OCI-LY7 (cell line): ENCODE measurements at regions not wholly inside any gene's neighbourhood (a gene's known extent, or its start where the extent isn't known, plus 50 kb on each side); places are given as distances from the start of the nearest gene placed in this dataset.

Source experiments
- BruUV-seq: library from RNA; stranded (reverse); fragments of 400-500 nt; replicated peaks from 2 replicates; lab custom pipeline; 2021; lab: Mats Ljungman, UMichigan
- CTCF ChIA-PET: fragments of 300-600 bp; sonication (Branson Sonifier 250); formaldehyde crosslinking; loops from one replicate; lab custom pipeline; 2022; ENCODE audit warnings: antibody characterized with exemption; ENCODE audit not compliant: unreplicated experiment; lab: Charles Lee
- POLR2A ChIA-PET: fragments of 300-600 bp; sonication (Branson Sonifier 250); formaldehyde crosslinking; loops from one replicate; lab custom pipeline; 2022; ENCODE audit warnings: antibody characterized with exemption; lab: Charles Lee
- DNase-seq: peaks from one replicate; pipeline ENCODE4 v3.0.0-alpha.2; 2015; ENCODE audit warnings: low spot score
- H2AFZ ChIP-seq: fragments of 200-600 bp; sonication (generic), shearing (Covaris generic); 2 replicates; pipeline ENCODE4 v1.6.1; 2014; ENCODE audit warnings: mild to moderate bottlenecking, antibody characterized with exemption, low read length, moderate library complexity
- H3K27ac ChIP-seq: fragments of 200-600 bp; sonication (generic); 2 replicates; pipeline ENCODE4 v1.5.1; 2014; ENCODE audit warnings: mixed run types, low read depth, mild to moderate bottlenecking, moderate library complexity, low read length, inconsistent platforms; ENCODE audit not compliant: poor library complexity, severe bottlenecking
- H3K36me3 ChIP-seq: fragments of 200-600 bp; sonication (generic); 2 replicates; pipeline ENCODE4 v1.6.1; 2014; ENCODE audit warnings: mild to moderate bottlenecking, antibody characterized with exemption, low read length, moderate library complexity, mixed read lengths; ENCODE audit not compliant: insufficient read depth
- H3K4me1 ChIP-seq: fragments of 200-600 bp; sonication (generic); 2 replicates; pipeline ENCODE4 v1.5.1; 2014; ENCODE audit warnings: mild to moderate bottlenecking, low read length; ENCODE audit not compliant: insufficient read depth, poor library complexity, severe bottlenecking
- H3K4me2 ChIP-seq: fragments of 200-600 bp; sonication (generic); 2 replicates; pipeline ENCODE4 v1.6.1; 2014; ENCODE audit warnings: mild to moderate bottlenecking, low read length
- H3K4me3 ChIP-seq: fragments of 200-600 bp; sonication (generic); 2 replicates; pipeline ENCODE4 v1.5.1; 2014; ENCODE audit warnings: mild to moderate bottlenecking, low read depth, low read length; ENCODE audit not compliant: poor library complexity, severe bottlenecking
- H3K79me2 ChIP-seq: fragments of 200-600 bp; sonication (generic); 2 replicates; pipeline ENCODE4 v1.6.1; 2016; ENCODE audit warnings: low read depth, mild to moderate bottlenecking, low read length, moderate library complexity, mixed read lengths; ENCODE audit not compliant: insufficient read depth
- H3K9me2 ChIP-seq: fragments of 200-600 bp; sonication (generic); 2 replicates; pipeline ENCODE4 v1.6.1; 2016; ENCODE audit warnings: mild to moderate bottlenecking, low read length, mixed read lengths; ENCODE audit not compliant: insufficient read depth
- H3K9me3 ChIP-seq: fragments of 200-600 bp; sonication (generic); 2 replicates; pipeline ENCODE4 v1.6.1; 2014; ENCODE audit warnings: mild to moderate bottlenecking, mixed run types, low read length, mixed read lengths
- H4K20me1 ChIP-seq: fragments of 200-600 bp; sonication (generic); 2 replicates; pipeline ENCODE4 v1.6.1; 2014; ENCODE audit warnings: mild to moderate bottlenecking, antibody characterized with exemption, low read length, moderate library complexity, mixed read lengths; ENCODE audit not compliant: insufficient read depth
- CTCF ChIP-seq: fragments of 200-600 bp; sonication (generic); conservative IDR thresholded peaks from 2 replicates; pipeline ENCODE4 v1.5.1; 2014; ENCODE audit warnings: mild to moderate bottlenecking, antibody characterized with exemption, low read length, moderate library complexity, mixed read lengths
- EZH2phosphoT487 ChIP-seq: fragments of 200-600 bp; sonication (generic); IDR thresholded peaks from 2 replicates; pipeline ENCODE4 v1.6.1; 2018; ENCODE audit warnings: low read depth, borderline replicate concordance, mild to moderate bottlenecking, mixed run types, antibody characterized with exemption, low read length, moderate library complexity, mixed read lengths
- intact Hi-C: fragments of 100-400 bp; cut with micrococcal nuclease; formaldehyde crosslinking; loops from one replicate; pipeline ENCODE4 v1.10.0; 2022; ENCODE audit not compliant: unreplicated experiment

DNA sequence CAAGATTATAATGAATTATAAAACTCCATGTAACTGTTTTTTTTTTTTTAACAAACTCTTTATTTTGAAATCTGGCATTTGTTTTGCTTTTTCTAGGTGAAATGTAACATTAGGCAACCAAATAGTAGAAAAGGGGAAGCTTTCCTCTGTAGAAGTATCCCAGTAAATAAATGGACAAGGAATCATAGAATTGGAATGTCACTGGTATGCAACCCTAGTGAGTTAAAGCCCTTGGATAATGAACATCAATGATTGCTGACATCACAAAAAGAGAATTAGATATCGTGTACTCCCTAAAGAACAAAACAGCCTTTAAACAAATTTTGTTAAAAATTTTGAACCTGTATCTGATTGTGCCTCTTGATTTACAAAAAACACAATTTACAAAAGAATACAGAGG lies 93.9 kb upstream of the OGFRL1 start:
- H3K4me1 ChIP-seq = no peaks in the 10 kb centered on the region
- no peaks in the 10 kb centered on the region for H3K9me2 ChIP-seq
- ChIA-PET POLR2A (interaction anchor here (0.7 to 0.9 kb wide), 2 partner anchors 119 to 182 kb away, joined by 3 read pairs; no protein-coding TSS in a partner anchor), CTCF (no interaction called here)
- no peak overlapping the region for H3K27ac ChIP-seq
- DNase-seq = no peak
- no peak overlapping the region for H3K4me3 ChIP-seq
- H2AFZ ChIP-seq = no peak overlapping the region
- intact Hi-C loops = no loop called here
- BruUV-seq = no TSS peak
- no peaks in the 10 kb centered on the region for H3K36me3 ChIP-seq
- no peaks in the 10 kb centered on the region for H3K79me2 ChIP-seq
- no peaks in the 10 kb centered on the region for H3K9me3 ChIP-seq
- H4K20me1 ChIP-seq = no peaks in the 10 kb centered on the region
- no peak for TF ChIP-seq EZH2phosphoT487
- no peak for TF ChIP-seq CTCF
- H3K4me2 ChIP-seq = no peak overlapping the region

GRCh38 chr6:71197267-71197666 lies 91.3 kb upstream of the OGFRL1 start:
- Histone ChIP-seq H3K4me2 (no peak overlapping the region), H3K79me2 (no peaks in the 10 kb centered on the region), H2AFZ (no peak overlapping the region), H3K36me3 (no peaks in the 10 kb centered on the region), H3K9me3 (no peaks in the 10 kb centered on the region), H3K27ac (no peak overlapping the region), H3K9me2 (no peaks in the 10 kb centered on the region), H4K20me1 (no peaks in the 10 kb centered on the region), H3K4me3 (no peak overlapping the region), H3K4me1 (no peaks in the 10 kb centered on the region)
- no TSS peak for BruUV-seq
- TF ChIP-seq EZH2phosphoT487 = no peak
- TF ChIP-seq CTCF = no peak
- CTCF ChIA-PET = no interaction called here
- no peak for DNase-seq
- POLR2A ChIA-PET = interaction anchor here (0.7 kb wide), 1 partner anchor 40 kb away, joined by 5 read pairs; no protein-coding TSS in a partner anchor
- intact Hi-C loops = no loop called here

- no peak overlapping the region for H3K27ac ChIP-seq
- no peaks in the 10 kb centered on the region for H4K20me1 ChIP-seq
- intact Hi-C loops = no loop called here
- TF ChIP-seq EZH2phosphoT487 = no peak
- no peak for TF ChIP-seq CTCF
- no peaks in the 10 kb centered on the region for H3K79me2 ChIP-seq
- H3K4me1 ChIP-seq = no peaks in the 10 kb centered on the region
- ChIA-PET CTCF (no interaction called here), POLR2A (interaction anchor here (0.7 kb wide), 1 partner anchor 1594 kb away, joined by 3 read pairs; no protein-coding TSS in a partner anchor)
- no peak for DNase-seq
- no peaks in the 10 kb centered on the region for H3K9me3 ChIP-seq
- no peak overlapping the region for H3K4me3 ChIP-seq
- no peak overlapping the region for H3K4me2 ChIP-seq
- 0 out of 2 replicates have a peak overlapping the region, but pooled peaks have one; percentile 43 for H2AFZ ChIP-seq
- BruUV-seq = no TSS peak
- no peaks in the 10 kb centered on the region for H3K36me3 ChIP-seq
- no peaks in the 10 kb centered on the region for H3K9me2 ChIP-seq
Measured at GRCh38 chr6:71197780-71198179, 90.8 kb upstream of the OGFRL1 start.
